Glomerular endothelial cell (primary cell): ENCODE measurements at regions not wholly inside any gene's neighbourhood (a gene's known extent, or its start where the extent isn't known, plus 50 kb on each side); places are given as distances from the start of the nearest gene placed in this dataset.
"Not testable (repeated sequence)": the region's sequence is repeated elsewhere in the genome, so short reads cannot be mapped to it uniquely, and the experiment has no call there.

Experiments used
- DNase-seq: peaks from one replicate; pipeline ENCODE4 v3.0.0-alpha.2; 2011; ENCODE audit warnings: low read depth, low spot score; ENCODE audit errors: extremely low read depth

GRCh38 chr22:48506506-48507145 lies 1321.0 kb downstream of the BRD1 start:
- no peak for DNase-seq

GRCh38 chr22:48505891-48506290 lies 1321.8 kb downstream of the BRD1 start:
- no peak for DNase-seq

- no peak for DNase-seq
Observed at GRCh38 chr22:48504519-48505140, 1323.0 kb downstream of the BRD1 start.

GRCh38 chr22:48503876-48504275 lies 1323.8 kb downstream of the BRD1 start:
- DNase-seq: no peak

GRCh38 chr22:48503035-48503625 lies 1324.5 kb downstream of the BRD1 start:
- DNase-seq: no peak

GRCh38 chr22:48501231-48501750 lies 1326.4 kb downstream of the BRD1 start:
- DNase-seq: no peak

- no peak for DNase-seq
Observed at GRCh38 chr22:48500471-48501230, 1327.0 kb downstream of the BRD1 start.

- DNase-seq: no peak
Observed at GRCh38 chr22:48499456-48500425, 1327.9 kb downstream of the BRD1 start.

- DNase-seq: no peak
Observed at GRCh38 chr22:48498526-48499331, 1328.9 kb downstream of the BRD1 start.

- not testable (repeated sequence) for DNase-seq
Observed at GRCh38 chr22:48497743-48498520, 1329.7 kb downstream of the BRD1 start.

- no peak for DNase-seq
Observed at GRCh38 chr22:48496987-48497650, 1330.6 kb downstream of the BRD1 start.

- DNase-seq: no peak
Observed at GRCh38 chr22:48496226-48496845, 1331.3 kb downstream of the BRD1 start.

GRCh38 chr22:48495751-48496080 lies 1332.0 kb downstream of the BRD1 start:
- no peak for DNase-seq

- DNase-seq: no peak
Observed at GRCh38 chr22:48494968-48495750, 1332.5 kb downstream of the BRD1 start.

- no peak for DNase-seq
Observed at GRCh38 chr22:48494256-48494967, 1333.3 kb downstream of the BRD1 start.

GRCh38 chr22:48493733-48494132 lies 1333.9 kb downstream of the BRD1 start:
- DNase-seq: no peak
